ENCODE measurements at regions not wholly inside any gene's neighbourhood (a gene's known extent, or its start where the extent isn't known, plus 50 kb on each side); places are given as distances from the start of the nearest gene placed in this dataset.

- TF ChIP-seq POLR2A (IDR thresholded peaks at IDR 0.05) (no peak), CTCF (IDR thresholded peaks at IDR 0.05) (no peak), EP300 (IDR thresholded peaks at IDR 0.05) (no peak)
These were observed 1404.7 kb downstream of the BRD1 start for GRCh38 chr22:48422900-48423480.

Measured in tibial nerve (tissue), 4 donors.